Spleen (tissue), 7 donors: ENCODE measurements at regions not wholly inside any gene's neighbourhood (a gene's known extent, or its start where the extent isn't known, plus 50 kb on each side); places are given as distances from the start of the nearest gene placed in this dataset.

Experiments used
- CTCF ChIP-seq, 11 experiments: fragments of 200-600 bp in 7 of 11; fragments of 450-650 bp in 4 of 11; sonication (generic) in 4 of 11; IDR thresholded peaks in 8 of 11; conservative IDR thresholded peaks in 3 of 11; 1 replicate in 7 of 11; 2 replicates in 4 of 11; pipeline versions ENCODE4 v1.4.0 to v1.8.0; 2016 to 2021; ENCODE audit warnings: antibody characterized with exemption in 11 of 11, inconsistent platforms in 4 of 11, mild to moderate bottlenecking in 1 of 11
- POLR2A ChIP-seq, 3 donors: fragments of 450-650 bp; IDR thresholded peaks; one replicate each; pipeline ENCODE4 v1.5.1; 2017; ENCODE audit warnings: antibody characterized with exemption in 3 of 3, mild to moderate bottlenecking in 1 of 3
- donor health status: DM: no; HTN: no; CAD: no; lungs with moderate emphysema.
- donor health status: DM: no; HTN: no; CAD: no.
- donor health status: DM: no; HTN: no; CAD: no.

DNA sequence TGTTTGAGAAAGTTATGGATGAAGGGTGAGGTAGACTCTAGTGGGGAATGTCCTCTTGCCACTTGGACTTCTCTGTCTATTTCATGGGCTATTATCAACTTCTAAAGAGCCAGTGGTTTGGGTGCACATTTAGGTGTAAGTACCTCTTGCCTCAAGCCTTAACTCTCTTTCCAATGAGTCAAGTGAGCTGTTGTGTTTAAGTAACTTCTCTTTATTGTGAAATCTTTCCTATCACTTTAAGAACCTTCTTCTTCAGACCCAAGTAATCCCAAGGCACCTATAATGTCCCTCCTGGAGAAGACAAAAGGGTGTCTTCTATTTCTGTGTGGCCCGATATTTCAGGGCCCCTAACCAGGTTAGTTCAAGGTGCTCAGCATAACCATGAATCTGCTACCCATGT is 90.5 kb upstream of the VPREB1 start:
- no peak for TF ChIP-seq POLR2A (IDR thresholded peaks at IDR 0.05)
- no peak for TF ChIP-seq CTCF (IDR thresholded peaks at IDR 0.05 in 8 of 11, conservative IDR thresholded peaks at IDR 0.05 in 3 of 11)
